GM18499 (cell line): ENCODE measurements at regions not wholly inside any gene's neighbourhood (a gene's known extent, or its start where the extent isn't known, plus 50 kb on each side); places are given as distances from the start of the nearest gene placed in this dataset.

Source experiments
- ATAC-seq: cut with Tn5 transposase; IDR thresholded peaks from one replicate; pipeline ENCODE4 v1.9.1; 2021; ENCODE audit warnings: moderate number of reproducible peaks; ENCODE audit not compliant: insufficient read depth, unreplicated experiment

DNA sequence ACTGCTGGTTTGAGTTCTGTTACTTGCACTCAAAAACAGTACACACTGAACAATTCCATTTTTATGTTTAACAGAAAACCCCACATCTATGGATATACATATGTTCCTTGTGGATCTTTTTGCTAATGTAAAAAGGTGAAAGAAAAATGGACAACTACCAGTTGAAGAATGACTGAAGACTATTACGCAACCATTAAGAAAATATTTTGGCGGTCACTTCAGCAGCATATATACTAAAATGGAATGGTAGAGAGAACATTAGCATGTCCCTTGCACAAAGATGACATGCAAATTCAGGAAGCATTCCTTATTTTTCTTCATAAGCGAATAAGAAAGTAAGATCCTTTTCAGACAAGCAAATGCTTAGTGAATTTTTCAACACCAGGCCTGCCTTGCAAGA, 84.6 kb upstream of the FMR1 start:
- ATAC-seq, result no peak

DNA sequence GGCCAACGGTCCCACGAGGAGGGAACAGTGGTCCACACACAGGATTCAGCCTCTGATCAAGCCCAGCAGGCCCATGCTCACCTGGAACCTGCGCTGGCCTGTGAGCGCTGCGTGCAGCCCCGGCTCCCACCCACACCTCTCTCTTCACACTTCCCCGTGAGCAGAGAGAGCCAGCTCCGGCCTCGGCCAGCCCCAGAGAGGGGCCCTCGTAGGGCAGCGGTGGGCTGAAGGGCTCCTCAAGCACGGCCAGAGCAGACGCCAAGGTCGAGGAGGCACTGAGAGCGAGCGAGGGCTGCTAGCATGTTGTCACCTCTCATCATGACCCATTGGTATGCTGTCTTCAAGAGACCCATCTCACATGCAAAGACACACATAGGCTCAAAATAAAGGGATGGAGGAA, 83.0 kb upstream of the FMR1 start:
- no peak for ATAC-seq

DNA sequence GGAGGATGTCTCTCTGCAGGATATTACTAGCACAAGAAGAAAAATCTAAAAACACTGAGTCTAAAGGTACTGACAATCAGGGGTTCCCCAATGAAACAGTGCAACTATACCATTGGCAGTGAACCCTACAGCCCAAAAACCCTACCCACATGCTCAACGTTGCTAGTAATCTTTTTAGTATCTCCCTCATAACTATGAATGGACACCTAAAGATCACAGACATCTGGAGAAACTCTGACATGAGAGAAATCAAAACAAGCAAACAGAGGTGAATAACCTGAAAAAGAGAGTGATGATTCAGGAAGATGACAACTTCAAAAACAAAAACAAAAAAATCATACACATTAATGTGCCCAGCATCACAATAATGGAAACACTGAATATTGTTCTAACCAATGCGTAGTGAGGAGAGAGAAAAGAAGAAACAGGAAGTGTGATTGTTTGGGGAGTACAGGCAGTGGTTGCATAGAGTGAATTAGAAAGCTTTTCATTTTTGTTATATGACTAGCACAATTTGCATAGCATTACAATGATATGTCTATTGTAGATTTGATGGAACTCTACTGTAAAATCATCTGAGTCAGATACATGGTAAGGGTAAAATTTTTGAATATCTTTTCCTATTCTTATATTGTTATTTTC, 78.9 kb upstream of the FMR1 start:
- peak; percentile 90 for ATAC-seq

DNA sequence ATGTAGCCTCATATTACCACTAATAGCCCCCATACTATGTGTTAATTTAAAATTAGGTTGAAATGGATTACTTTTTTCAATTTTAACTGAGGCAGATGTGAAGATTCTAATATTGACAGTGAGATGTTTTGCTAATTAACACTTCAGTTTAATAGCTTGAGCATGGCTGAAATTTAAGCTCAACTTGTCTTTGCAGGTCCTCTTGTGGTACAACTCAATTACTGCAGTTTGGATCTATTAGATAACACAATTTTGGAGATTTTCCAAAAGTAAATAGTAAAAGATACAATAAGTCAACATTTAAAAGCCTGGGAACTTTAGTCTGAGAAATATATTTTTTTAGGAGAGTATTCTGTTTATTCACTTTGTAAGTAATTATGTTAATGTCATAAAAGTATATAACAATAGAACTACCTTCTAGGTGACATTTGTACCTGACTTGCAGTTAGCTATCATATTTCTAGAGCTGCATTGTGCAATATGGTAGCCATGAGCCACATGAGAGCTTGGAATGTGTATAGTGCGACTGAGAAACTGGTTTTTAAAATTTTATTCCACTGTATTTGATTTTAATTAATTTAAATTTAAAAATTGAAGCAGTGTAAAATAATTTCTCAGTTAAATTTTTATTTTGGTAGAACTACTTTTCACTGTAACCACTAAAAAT, 73.1 kb upstream of the FMR1 start:
- ATAC-seq, result no peak

DNA sequence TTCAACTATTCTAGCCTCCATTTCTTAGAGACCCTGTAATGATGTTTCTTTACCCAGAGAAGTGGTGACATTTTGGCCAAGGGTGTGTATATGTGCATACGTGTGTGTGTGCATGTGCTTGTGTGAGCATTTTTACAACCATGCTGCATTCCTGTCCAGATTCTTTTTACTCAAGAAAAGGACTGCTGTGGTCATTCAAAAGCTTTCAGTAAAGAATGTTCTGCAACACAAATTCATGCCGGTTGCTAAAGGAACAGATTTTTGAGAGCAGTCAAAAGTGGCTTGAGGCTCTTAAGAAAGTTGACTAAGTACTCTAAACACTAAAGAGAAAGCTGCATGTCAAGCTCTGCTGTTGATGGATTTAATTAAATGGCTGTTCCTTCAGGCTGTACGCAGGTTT, 65.0 kb upstream of the FMR1 start:
- no peak for ATAC-seq

DNA sequence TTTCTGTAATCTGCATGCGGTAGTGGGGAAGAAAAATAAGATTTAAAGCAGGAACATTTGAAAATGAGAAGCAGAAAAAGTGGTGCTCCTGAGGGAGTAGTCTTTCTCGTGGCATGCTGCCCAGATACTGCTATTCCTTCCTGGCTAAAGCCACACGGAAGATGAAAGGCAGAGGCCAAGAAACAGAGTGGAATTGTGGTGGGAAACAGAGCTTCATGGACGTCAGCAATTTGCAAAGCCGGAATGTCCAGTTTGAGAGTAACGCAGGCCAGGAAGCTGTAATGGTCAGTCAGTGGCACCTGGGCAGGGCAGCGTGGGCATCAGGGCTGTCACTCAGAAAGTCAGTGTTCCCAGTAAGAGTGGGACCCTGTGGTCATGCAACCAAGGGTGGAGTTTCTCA, 63.7 kb upstream of the FMR1 start:
- ATAC-seq, result no peak

DNA sequence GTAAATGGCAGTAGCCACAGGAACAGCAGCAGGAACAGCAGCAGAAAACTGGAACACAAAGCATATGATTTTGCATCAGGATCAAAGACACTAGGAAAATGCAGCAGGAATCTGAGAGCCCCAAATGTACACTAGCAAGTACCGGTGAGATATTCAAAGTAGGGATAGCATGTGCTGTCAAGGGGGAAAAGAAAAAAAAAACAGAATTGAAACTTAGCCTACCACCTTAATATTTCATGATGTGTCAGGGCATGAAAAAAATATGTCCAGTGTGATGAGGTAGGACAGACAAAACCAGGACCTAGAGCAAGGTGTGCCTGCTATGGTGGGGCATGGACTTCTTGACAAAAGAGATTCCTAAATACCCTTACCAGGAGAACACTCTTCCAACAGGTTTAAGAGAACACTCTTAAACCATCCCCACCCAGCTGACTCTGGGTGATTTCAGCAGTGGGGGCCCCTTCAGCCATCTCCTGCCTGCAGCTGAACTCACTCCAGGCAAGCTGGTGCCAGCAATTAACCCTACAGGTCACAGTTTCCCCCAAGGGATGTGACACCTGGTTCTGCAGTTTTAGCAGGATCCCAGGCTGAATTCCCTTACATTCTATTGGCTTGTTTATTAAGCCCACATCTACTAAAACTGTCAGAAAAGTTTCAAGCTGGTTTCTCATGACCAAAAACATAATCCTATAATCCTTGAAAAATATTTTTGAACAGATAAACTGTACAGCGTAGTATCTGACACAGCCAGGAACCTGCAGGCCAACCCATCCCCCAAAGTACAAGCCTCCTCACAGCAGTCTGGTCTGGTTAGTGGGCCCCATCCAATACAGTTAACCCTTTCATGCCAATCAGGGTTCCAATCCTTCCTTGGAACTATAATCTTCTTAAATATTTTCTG, 62.9 kb upstream of the FMR1 start:
- ATAC-seq, result no peak

DNA sequence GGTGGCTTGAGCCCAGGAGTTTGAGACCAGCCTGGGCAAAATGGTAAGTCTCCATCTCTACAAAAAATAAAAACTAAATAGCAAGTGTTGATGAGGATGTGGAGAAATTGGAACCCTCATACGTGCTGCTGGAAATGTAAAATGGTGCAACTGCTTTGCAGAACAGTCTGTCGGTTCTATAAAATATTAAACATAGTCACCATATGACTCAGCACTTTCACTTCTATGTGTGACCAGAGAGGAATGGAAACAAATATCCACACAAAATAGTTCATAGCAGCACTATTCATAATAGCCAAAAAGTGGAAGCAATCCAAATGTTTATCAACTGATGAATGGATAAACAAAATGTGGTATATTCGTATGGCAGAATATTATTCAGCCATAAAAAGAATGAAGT, 60.8 kb upstream of the FMR1 start:
- no peak for ATAC-seq

DNA sequence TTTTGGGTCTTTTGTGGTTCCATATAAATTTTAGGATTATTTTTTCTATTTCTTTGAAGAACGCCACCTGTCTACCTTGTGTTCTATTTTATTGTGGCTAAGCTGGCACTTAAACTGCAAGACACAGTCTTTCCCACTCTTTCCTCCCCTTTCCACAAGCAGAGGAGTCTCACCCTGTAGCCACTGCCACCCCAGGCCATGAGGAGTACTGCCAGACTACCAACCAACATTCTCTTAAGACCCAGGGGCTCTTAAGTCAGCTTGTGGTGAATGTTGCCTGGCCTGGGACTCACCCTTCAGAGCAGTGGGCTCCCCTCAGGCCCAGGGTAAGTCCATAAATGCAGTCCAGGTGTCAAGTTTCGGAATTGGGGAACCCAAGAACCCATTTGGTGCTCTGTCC, 58.0 kb upstream of the FMR1 start:
- ATAC-seq, result no peak

DNA sequence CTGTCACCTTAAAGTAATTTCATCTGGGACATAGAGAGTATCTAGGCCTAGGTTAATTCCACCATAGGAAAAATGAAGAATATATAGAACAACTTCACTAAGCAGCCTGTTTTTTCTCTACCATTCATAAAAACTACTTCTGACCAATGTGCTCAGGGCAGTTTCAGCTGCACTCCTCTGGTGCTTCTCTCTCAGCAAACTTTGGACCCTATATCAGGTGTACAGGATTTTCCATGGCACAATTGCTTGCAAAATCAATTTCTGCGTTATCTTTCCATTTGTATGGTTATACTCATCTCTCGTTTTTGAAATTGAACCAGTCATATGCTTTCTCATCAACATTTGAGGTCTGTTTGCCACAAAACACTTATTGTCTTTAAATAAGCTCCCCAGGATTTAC, 52.1 kb upstream of the FMR1 start:
- ATAC-seq, result no peak
